ENCODE measurements at regions not wholly inside any gene's neighbourhood (a gene's known extent, or its start where the extent isn't known, plus 50 kb on each side); places are given as distances from the start of the nearest gene placed in this dataset.

DNA sequence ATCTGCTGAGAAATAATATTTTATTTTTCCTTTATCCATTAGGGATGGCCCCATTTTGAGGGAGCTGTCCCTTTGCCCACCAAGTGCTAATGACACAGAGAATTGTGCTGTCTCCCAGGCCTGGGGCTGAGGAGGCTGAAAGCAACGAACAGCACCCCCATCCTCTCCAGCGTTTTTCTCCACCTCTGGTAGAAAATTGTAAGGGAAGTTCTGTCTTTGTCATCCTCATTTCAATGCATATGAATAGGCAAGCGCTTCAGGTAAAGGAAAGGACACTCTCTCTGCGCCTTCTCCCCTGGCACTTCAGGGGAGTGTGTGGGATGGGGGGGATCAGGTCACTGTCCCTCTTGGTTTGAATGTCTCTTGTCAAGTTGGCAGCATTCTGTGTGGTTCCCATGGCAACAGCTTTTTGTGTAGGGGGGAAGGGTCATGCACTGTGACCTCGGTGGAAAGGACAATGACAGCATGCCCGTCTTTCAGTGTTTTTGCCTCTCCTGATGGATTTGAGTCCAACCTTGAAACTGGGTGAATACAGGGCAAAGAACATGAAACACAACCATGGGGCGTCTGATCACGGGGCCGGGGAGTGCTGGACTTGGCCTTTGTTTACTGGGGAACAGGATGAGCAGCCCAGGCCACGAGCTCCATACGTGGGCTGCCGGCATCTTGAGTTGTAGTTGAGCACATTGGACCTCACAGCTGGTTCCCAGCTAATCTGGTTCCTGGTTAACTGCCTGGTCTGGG is 230.2 kb downstream of the VRK1 start:
- TF ChIP-seq, protein P1, sequence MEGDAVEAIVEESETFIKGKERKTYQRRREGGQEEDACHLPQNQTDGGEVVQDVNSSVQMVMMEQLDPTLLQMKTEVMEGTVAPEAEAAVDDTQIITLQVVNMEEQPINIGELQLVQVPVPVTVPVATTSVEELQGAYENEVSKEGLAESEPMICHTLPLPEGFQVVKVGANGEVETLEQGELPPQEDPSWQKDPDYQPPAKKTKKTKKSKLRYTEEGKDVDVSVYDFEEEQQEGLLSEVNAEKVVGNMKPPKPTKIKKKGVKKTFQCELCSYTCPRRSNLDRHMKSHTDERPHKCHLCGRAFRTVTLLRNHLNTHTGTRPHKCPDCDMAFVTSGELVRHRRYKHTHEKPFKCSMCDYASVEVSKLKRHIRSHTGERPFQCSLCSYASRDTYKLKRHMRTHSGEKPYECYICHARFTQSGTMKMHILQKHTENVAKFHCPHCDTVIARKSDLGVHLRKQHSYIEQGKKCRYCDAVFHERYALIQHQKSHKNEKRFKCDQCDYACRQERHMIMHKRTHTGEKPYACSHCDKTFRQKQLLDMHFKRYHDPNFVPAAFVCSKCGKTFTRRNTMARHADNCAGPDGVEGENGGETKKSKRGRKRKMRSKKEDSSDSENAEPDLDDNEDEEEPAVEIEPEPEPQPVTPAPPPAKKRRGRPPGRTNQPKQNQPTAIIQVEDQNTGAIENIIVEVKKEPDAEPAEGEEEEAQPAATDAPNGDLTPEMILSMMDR (IDR thresholded peaks at IDR 0.05; ENCODE audit: insufficient read depth, missing control alignments): no peak
- DNase-seq (ENCODE audit: insufficient read length, low spot score) (no peak), FAIRE-seq (no peak)

DNA sequence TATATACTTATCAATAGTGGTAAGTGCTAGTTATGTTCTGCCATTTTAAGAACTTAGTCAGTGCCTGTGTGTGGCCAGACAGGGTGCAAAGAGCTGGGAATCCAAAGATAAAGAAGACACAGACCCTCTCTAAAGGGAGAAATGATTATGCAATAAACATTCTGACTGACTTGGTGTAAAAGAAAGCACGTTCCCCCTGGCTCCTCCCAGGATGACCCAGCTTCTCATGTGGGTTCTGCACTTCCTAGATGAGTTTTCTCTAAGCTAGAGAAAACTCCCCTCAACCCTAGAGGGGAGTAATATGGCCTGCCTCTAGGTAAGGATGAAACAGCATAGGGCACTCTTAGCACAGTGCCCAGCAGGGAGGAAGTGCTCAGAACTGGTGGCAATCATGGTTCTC is 231.2 kb downstream of the VRK1 start:
- no peak for DNase-seq (ENCODE audit: insufficient read length, low spot score)
- no peak for FAIRE-seq
- TF ChIP-seq, protein P1 (IDR thresholded peaks at IDR 0.05; ENCODE audit: insufficient read depth, missing control alignments): no peak

DNA sequence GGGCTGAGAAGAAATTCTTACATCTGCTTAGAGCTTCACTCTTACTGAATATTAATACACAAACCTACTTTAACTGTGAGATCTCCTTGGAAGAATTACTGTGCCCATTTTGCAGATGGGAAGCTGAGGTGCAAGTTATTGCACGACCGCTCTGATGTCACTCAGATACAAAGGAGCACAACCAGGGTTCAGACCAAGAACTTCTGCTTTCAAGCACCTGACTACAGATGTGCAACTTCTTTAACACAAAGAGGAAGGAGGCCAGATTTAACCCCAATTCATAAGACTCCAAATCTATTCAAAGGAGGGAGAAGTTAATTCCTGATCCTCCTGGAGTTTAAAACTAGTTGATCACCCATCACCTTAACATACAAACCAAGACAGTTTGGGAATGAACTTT is 232.6 kb downstream of the VRK1 start:
- DNase-seq (ENCODE audit: insufficient read length, low spot score): no peak
- TF ChIP-seq, protein P1 (IDR thresholded peaks at IDR 0.05; ENCODE audit: insufficient read depth, missing control alignments): no peak
- no peak for FAIRE-seq

DNA sequence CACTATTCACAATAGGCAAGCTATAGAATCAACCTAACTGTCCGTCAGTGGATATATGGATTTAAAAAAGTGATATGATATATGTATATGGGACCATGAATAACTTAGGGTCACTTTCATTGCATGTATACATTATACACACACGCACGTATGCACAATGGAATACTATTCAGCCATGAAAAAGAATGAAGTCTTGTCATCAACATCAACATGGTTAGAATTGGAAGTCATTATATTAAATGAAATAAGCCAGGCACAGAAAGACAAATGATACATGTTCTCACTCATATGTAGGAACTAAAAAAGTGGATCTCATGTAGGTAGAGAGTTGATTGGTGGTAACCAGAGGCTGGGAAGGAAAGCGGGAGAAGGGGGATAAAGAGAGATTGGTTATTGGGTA is 234.3 kb downstream of the VRK1 start:
- DNase-seq (ENCODE audit: insufficient read length, low spot score) (no peak), FAIRE-seq (no peak)
- TF ChIP-seq, protein P1 (IDR thresholded peaks at IDR 0.05; ENCODE audit: insufficient read depth, missing control alignments): no peak

DNA sequence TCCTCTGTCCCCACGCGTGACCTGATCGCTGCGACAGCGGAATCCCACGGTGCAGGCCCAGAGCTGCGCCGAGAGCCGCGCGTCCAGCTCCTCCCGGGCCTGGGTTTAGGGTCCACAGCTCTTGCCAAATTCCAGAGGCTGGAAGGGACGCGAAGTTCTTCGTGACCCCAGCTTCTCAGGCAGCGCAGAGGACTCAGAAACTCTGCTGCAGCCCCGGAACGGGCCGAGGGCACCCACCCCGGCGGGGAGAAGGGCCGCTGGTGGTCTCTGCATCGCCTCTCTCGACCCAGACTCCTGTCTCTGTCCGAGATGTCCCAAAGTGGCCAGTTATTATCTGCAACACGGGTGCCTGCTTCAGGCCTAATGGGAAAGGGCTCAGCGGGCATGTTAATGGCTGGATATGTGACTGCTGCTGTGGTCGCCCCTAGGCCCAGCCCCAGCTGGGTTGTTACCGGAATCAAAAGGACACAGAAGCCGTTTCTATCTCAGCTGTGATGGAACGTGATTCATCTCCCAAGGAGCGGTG is 236.4 kb downstream of the VRK1 start:
- DNase-seq (ENCODE audit: insufficient read length, low spot score) (no peak), FAIRE-seq (no peak)
- TF ChIP-seq, protein P1 (IDR thresholded peaks at IDR 0.05; ENCODE audit: insufficient read depth, missing control alignments): no peak

DNA sequence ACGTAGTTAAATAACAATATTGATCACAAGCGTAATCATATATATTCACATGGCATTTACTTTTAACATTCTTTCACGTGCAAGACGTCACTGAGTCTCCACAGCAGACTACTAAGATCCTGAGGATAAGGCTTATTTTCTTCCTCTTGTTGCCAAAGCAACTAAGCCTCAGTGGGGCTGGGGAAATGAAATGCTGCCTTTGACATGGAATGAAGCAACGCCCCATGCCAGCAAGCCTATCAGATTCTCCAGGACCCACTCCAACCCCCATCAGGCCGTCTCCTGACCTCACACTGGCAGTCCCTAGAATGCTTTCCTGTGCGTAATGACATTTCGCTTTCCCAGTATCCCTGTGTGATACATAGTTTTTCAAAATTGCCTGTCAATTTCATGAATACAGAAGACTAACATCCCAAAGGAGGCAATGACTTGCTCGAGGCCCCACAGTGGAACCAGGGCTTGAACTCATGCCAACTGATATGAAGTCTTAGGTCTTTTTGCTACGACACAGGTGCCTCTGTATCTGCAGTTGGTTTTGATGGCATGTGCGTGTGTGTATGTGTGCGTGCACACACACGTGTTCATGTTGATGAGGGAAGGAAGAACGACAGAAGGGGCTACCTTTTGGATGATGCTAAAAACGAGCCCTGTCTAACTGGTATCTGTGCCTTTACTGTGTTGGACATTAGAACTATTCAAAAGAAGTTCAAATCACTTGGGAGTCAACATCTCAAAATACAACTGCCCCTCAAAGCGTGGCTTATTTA is 239.1 kb downstream of the VRK1 start:
- no peak for DNase-seq (ENCODE audit: insufficient read length, low spot score)
- TF ChIP-seq, protein P1 (IDR thresholded peaks at IDR 0.05; ENCODE audit: insufficient read depth, missing control alignments): no peak
- no peak for FAIRE-seq
